NCI-H1417 treated with DMSO at 0.1 percent for 48 hours (cell line): ENCODE measurements at regions not wholly inside any gene's neighbourhood (a gene's known extent, or its start where the extent isn't known, plus 50 kb on each side); places are given as distances from the start of the nearest gene placed in this dataset.
"Not testable (repeated sequence)": the region's sequence is repeated elsewhere in the genome, so short reads cannot be mapped to it uniquely, and the experiment has no call there.

ENCODE experiments used
- DNase-seq: peaks from one replicate; lab custom pipeline; 2025; lab: John Stamatoyannopoulos, UW

GRCh38 chr13:82593239-82593638, 1289.0 kb downstream of the SLITRK1 start:
- no peak for DNase-seq

- DNase-seq: no peak
These were observed 1310.6 kb downstream of the SLITRK1 start for GRCh38 chr13:82571653-82572052.

DNA sequence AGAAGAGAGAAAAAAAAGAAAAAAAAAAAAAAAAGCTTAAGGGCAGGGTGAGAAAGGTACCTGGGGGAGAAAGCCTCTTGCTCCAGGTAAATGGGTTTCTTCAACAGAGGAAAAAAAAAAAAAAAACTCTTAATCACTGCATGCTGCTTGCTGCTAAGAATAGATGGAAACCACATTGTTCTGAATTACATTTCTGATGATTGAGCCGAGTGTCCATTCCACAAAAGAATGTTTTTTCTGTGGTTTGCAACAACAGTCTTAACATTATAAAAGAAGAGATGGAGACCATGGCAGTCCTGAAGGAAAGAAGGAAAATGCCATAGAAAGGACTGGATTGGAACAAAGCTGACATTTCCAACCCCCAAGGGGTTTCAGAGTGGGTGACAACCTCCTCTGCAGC, 1312.7 kb downstream of the SLITRK1 start:
- DNase-seq: no peak

DNA sequence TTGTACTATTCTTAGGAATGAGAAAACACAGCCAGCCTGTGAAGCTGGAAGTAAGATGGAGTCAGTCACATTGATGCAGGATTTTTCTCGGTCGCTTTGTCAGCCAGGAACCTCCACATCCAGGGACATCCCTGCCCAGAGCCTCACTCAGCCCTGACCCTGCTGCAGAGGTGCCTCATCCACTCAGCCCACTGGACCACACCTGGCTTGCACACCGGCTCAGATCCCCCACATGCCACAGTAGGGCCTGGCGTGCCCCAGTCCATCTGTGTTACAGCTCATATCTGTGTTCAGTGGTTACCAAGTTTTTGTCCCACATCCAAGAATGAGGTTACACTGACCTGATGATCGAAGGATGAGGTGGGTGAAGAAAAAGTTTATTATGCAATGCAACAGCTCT, 1315.4 kb downstream of the SLITRK1 start:
- no peak for DNase-seq

DNA sequence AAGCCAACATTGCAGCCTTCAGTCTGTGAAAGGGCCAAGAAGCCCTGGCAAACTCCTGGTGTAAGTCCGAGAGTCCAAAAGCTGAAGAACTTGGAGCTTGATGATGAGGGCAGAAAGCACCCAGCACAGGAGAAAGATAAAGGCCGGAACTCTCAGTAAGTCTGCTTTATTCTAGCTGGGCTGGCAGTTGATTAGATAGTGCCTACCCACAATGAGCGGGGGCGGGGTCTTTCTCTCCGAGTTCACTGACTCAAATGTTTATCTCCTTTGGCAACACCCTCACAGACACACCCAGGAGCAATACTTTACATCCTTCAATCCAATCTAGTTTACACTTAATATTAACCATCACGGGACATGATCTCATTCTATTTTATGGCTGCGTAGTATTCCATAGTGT, 1317.1 kb downstream of the SLITRK1 start:
- DNase-seq: no peak

- DNase-seq: no peak
These were observed 1321.4 kb downstream of the SLITRK1 start for GRCh38 chr13:82560889-82561288.

- no peak for DNase-seq
These were observed 1359.4 kb downstream of the SLITRK1 start for GRCh38 chr13:82522872-82523271.

DNA sequence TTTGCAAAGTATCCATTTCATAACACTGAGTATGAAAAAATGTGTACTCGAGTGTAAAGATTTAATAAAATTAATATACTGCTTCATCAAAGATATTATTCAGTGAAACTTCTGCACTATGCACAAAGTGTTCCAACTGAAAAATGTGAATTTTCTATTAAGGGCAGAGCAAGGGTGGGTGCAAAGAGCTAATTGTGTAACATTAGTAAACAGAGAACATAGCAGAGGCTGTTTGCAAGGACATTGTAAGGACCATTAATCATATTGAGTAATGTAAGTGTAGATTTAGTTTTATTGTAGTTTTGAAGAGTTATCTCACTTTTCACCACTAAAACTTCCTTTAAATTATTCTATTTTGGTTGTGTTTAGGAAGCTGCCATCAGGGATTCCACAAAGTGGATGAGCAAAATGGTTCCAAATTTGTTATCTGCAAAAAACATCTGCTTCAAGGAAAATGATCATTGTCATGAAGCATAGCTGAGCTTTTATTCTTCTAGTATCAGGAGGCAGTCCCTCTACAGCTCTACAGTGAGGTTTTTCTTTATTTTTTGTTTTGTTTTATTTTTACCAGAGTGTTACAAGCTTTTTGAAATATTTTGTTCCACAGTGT, 1375.4 kb downstream of the SLITRK1 start:
- no peak for DNase-seq

GRCh38 chr13:82501834-82502233, 1380.4 kb downstream of the SLITRK1 start:
- DNase-seq: no peak

DNA sequence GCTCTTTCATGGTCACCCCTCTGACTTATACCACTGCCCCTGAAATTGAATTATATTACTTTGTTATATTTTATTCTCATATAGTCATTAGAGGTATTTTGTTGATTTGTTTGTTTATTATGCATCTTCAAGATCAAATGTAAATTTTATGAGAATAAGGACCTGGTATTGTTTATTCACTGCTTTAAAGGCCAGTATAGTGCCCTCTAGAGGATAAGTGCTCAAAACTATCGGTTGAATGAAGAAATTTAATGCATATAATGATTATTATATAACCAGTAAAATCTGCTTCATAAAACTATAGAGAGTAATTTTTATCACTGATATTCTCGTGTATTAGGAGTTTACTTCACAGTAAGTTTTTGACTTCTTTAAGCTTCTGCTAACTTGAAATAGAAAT, 1401.9 kb downstream of the SLITRK1 start:
- no peak for DNase-seq

- no peak for DNase-seq
These were observed 1404.8 kb downstream of the SLITRK1 start for GRCh38 chr13:82477436-82477835.

- DNase-seq: no peak
These were observed 1414.6 kb downstream of the SLITRK1 start for GRCh38 chr13:82467626-82468025.

- DNase-seq: not testable (repeated sequence)
These were observed 1422.7 kb downstream of the SLITRK1 start for GRCh38 chr13:82459575-82459974.

GRCh38 chr13:82458169-82458568, 1424.1 kb downstream of the SLITRK1 start:
- DNase-seq: no peak

GRCh38 chr13:82457548-82457947, 1424.7 kb downstream of the SLITRK1 start:
- not testable (repeated sequence) for DNase-seq

GRCh38 chr13:82447416-82448077, 1434.7 kb downstream of the SLITRK1 start:
- no peak for DNase-seq

DNA sequence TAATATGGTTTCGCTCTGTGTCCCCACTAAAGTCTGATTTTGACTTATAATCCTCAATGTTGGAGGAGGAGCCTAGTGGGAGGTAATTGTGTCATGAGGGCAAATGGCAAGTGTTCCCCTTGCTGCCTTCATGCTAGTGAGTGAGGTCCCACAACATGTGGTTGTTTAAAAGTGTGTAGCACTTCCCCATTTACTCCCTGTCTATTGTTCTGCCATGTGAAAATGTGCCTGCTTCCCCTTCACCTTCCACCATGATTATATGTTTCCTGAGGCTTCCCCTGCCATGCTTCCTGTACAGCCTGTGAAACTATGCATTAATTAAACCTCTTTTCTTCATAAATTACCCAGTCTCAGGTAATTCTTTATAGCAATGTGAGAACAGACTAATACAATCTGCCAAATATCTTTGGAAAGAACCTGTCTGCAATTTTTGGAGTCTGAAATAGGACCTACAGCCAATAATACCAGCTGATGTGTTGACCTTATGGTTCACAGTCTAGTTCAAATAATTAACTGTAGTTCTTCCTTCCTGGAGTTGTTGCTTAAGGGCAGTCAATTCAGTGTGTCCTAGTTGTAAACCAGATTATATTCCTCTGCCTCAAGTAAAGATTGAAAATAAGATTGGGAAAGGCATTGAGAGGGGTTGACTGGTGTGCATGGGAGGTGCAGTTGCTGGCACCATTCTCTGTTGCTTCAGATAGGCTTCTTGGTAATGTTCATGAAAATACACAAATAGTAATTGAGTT, 1442.9 kb downstream of the SLITRK1 start:
- no peak for DNase-seq

DNA sequence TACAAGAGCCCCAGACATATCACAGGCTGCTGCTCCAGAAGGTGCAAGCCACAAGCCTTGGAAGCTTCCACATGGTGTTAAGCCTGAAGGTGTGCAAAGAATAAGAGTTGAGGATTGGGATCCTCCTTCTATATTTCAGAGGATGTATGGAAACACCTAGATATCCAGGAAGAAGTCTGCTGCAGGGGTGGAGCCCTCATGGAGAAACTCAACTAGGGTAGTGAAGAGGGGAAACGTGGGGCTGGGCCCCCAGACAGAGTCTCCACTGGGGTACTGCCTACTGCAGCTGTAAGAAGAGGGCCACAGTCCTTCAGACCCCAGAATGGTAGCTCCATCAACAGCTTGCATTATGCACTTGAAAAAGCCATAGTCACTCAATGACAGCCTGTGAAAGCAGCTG, 1444.0 kb downstream of the SLITRK1 start:
- no peak for DNase-seq

GRCh38 chr13:82436099-82436585, 1446.1 kb downstream of the SLITRK1 start:
- DNase-seq: no peak

- DNase-seq: no peak
These were observed 1449.3 kb downstream of the SLITRK1 start for GRCh38 chr13:82432949-82433348.

DNA sequence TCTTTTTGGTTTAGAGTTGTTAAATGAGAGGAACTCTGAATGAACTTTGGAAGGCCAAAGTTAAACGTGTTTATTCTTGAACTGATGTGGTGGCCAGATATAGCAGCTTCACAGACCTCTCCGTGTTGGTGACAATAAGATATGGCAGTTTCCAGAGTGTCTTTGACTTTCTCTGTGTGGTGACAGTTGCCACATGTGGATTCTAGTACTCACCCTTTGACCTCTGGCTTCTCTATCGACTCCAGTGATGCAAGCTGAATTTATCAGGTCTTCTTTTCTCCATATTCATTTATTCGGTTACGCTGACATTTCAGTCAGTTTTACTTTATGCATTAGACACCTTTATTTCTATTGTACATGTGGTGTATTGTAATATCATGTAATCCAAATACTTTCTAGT, 1469.5 kb downstream of the SLITRK1 start:
- DNase-seq: no peak

DNA sequence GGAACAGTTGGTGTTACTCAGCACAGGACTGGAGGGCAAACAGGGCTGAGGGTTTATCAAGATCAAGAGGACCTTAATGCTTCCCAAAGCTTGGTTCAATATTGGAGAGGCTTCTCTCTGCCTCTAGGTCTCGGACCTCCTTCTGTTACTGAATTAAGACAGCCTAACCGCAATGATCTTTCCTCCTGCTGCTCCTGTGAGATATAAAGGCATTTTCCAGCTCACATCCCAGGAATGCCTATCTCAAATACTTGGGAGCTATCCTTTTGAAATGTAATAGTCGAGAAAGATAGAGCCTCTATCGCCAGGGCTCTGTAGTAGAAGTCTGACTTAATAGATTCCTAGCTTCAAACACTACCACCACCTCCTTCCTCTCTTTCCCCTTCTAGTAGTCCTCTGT, 1475.0 kb downstream of the SLITRK1 start:
- no peak for DNase-seq

GRCh38 chr13:82374719-82375118, 1507.6 kb downstream of the SLITRK1 start:
- no peak for DNase-seq
